ENCODE measurements at regions not wholly inside any gene's neighbourhood (a gene's known extent, or its start where the extent isn't known, plus 50 kb on each side); places are given as distances from the start of the nearest gene placed in this dataset.

GRCh38 chr1:55767171-55767570, 552.0 kb upstream of the USP24 start:
- no peak for TF ChIP-seq CTCF (IDR thresholded peaks at IDR 0.05; ENCODE audit: low read depth, low read length)
- TF ChIP-seq EZH2phosphoT487 (IDR thresholded peaks at IDR 0.05; ENCODE audit: low read depth) = no peak

Measured in OCI-LY3 (cell line).